Activated CD4-positive, alpha-beta T cell treated with anti-CD3 and anti-CD28 coated beads, Interleukin-2, Interleukin-4, amounts not matched to agents 100 ng/mL and 50 ng/mL, durations not matched to agents 16 hours and 8 hours (primary cell): ENCODE measurements at regions not wholly inside any gene's neighbourhood (a gene's known extent, or its start where the extent isn't known, plus 50 kb on each side); places are given as distances from the start of the nearest gene placed in this dataset.
"Not testable (repeated sequence)": the region's sequence is repeated elsewhere in the genome, so short reads cannot be mapped to it uniquely, and the experiment has no call there.

ENCODE experiments used
- DNase-seq: peaks from one replicate; pipeline ENCODE4 v3.0.0-alpha.2; 2020; ENCODE audit warnings: low spot score

- DNase-seq: no peak
Observed at GRCh38 chr1:47594627-47595026, 156.8 kb downstream of the FOXD2 start.

GRCh38 chr1:47596328-47596727, 158.5 kb downstream of the FOXD2 start:
- no peak for DNase-seq

DNA sequence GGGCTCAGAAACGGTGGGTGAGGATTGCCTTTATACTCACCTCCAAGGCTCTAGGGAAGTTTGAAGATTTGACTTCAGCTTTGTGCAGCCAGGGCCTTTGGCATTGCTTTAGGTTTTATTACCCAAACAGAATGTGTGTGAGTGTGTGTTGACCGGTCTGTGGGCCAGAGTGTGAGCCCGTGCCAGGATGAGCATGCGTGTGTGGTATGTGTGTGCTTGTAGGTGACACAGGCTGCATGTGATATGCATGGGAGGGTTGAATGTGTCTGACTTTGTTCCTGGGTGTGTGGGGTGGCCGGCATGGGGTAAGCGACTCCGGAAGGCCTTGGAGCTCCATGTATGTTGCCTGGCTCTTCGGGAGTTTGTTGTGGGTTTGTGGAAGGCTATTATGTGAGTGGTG, 160.5 kb downstream of the FOXD2 start:
- no peak for DNase-seq

DNA sequence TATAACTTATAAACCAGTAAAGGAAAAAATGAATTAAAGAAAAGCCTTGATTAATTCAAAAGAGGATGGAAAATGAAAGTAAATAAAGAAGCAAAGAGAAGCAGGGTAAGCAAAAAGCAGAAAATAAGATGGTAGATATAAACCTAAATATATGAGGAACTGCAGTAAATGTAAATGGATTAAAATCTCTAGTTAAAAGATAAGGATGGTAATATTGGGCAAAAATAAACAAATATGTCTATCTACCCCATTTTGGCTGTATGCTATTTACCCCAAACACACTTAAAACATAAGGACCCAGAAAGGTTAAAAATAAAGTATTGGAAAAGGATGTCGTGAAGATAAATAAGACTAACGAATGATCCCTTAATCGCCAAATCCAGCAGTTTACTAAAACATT, 161.9 kb downstream of the FOXD2 start:
- no peak for DNase-seq

DNA sequence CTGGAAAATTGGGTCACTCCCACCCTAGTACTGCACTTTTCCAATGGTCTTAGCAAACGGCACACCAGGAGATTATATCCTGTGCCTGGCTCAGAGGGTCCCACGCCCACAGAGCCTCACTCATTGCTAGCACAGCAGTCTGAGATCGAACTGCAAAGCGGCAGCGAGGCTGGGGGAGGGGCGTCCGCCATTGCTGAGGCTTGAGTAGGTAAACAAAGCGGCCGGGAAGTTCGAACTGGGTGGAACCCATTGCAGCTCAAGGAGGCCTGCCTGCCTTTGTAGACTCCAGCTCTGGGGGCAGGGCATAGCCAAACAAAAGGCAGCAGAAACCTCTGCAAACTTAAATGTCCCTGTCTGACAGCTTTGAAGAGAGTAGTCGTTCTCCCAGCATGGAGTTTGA, 164.6 kb downstream of the FOXD2 start:
- not testable (repeated sequence) for DNase-seq

DNA sequence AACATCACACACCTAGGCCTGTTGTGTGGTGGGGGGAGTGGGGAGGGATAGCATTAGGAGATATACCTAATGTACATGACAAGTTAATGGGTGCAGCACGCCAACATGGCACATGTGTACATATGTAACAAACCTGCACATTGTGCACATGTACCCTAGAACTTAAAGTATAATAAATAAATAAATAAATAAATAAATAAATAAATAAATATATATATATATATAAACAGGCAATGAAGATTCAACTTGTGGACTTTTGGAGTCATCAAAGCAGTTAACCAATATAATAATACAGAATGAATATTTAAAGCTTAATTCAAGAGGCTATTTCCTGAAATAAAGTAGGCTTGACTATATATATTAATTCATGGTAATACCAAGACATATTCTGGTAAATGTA, 167.0 kb downstream of the FOXD2 start:
- not testable (repeated sequence) for DNase-seq

- no peak for DNase-seq
Observed at GRCh38 chr1:47608296-47608875, 170.5 kb downstream of the FOXD2 start.

GRCh38 chr1:47611992-47612391, 174.1 kb downstream of the FOXD2 start:
- no peak for DNase-seq

DNA sequence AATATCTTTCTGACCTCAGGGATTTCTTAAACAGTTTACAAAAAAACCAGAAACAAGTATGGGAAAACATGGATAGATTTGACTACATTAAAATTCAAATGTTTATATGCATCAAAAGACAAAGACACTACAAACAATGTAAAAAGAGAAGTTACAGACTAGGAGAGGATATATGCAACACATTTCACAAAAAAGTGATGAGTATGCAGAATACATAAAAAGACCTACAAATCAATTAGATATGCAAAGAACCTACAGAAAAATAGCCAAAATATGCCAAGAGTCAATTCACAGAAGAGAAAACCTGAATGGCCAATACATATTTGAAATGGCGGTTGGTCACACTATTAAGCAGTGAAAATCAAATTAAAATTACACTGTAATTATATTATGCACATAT, 175.0 kb downstream of the FOXD2 start:
- no peak for DNase-seq

GRCh38 chr1:47616036-47616435, 178.2 kb downstream of the FOXD2 start:
- no peak for DNase-seq

- no peak for DNase-seq
Observed at GRCh38 chr1:47616906-47617305, 179.1 kb downstream of the FOXD2 start.

- DNase-seq: peak; percentile 54
Observed at GRCh38 chr1:47617381-47618221, 179.8 kb downstream of the FOXD2 start.

GRCh38 chr1:47618222-47618720, 180.4 kb downstream of the FOXD2 start:
- DNase-seq: no peak

DNA sequence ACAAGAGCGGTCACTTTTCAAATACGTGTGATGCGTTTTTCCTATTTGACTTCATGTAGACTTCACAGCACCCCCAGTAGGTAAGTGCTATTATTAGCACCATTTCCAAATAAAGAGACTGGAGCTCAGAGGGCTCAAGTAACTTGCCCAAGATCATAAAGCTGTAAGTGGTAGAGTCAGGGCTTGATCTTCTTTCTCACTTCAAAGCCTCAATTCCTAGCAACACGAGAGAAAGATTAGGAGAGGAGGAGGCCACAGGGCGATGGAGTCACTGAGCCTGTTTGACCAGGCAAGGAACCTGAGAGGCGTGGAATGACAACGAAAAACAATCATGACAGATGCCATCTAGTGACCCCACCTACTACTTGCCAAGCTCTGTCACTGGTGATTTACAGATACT, 181.0 kb downstream of the FOXD2 start:
- DNase-seq: no peak

DNA sequence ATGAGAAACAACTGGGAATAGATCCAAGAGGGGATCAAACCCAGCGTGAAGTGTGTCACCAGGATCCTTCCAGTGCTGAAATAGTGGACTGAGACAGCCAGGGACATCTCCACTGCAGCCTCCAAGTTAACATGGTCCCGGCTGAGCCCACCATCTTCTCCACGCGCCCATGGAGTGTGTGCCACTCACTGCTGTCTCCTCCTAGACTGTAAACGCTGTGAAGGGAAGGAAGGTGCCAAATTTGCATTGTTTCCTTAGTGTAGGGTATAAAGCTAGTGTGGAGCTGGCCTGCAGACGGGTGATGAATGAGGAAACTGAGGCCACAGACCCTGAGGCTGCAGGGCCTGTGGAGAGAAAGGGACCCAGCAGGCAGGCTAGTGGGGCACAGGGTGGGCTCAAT, 183.6 kb downstream of the FOXD2 start:
- DNase-seq: no peak

DNA sequence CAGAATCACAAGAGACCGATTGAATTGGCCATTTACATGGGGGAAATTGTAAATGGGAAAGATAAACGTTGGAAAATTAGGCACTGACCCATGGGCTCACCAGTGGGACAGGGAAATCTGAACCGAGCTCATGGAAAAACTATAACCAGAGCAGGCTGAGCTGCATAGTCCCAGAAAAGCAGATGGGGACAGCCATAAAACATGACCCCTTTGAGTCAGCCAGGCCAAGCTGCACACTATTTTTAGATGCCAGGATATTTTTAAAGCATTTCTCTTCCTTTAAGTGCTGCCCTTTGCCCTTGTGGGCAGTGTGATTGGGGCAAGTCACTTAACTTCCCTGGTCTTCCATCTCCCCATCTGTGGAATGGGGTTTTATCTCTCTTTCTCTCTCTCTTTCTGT, 184.1 kb downstream of the FOXD2 start:
- DNase-seq: no peak

- DNase-seq: no peak
Observed at GRCh38 chr1:47622776-47623556, 185.1 kb downstream of the FOXD2 start.

GRCh38 chr1:47623557-47623940, 185.7 kb downstream of the FOXD2 start:
- DNase-seq: no peak

GRCh38 chr1:47624531-47624930, 186.7 kb downstream of the FOXD2 start:
- DNase-seq: no peak

GRCh38 chr1:47627016-47627415, 189.2 kb downstream of the FOXD2 start:
- DNase-seq: no peak

DNA sequence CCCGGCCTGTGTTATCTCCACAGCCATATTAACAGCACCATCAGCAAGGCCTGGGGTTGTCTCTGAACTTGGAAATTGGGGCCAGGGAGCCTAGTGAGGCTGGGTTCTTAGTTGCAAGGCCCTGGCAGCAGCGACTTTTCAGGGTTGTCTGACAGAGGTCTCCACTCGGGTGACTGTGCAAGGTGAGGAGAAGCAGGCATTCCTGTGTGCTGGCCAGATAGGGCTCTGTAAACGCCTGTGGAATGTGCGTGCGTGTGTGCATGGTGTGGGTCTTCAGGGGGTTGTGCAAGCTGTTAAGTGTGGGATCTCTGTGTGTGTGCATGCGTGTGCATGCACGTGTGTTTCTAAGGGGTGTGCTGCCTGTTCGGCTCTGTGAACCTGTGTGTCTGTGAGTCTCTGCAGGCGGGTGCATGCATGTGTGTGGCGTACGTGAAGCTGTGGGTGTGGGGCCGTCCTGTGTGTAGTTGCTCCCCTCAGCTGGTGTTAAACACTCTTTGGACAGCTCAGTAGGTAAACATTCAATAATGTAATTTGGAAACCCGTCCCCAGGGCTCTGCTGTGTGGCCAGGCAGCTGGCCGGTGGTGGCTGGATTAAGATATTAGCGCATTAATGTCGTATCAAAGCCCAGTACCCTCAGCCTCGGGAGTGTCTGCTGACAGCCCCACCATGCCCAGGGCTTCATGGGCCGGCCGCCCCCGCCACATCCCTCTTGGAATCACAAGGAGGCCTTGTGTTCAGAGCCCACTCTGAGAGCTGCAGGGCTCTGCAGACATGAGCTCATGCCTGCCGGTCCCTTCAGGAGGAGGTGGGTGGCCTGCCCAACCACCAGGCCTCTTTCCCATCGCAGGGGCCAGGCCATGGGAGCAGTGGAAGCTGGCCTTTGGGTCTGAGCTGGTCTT, 189.9 kb downstream of the FOXD2 start:
- DNase-seq: no peak

DNA sequence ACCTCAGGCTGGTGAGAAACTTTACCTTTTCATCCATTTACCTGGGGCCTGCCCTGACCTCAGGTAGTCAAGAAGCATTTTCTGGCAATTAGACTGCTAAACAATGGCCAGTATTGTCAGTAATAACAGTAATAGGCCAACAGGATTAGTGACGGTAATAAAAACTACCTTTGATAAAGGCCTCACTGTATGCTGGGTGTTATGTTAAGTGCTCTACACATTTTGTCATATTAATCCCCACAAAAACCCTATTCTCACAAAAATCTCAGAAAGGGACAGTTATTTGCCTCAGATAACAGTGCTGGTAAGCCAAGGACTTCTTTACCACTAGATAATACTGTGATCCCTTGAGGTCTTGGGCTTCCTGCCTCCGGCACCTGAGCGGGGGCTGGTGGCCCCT, 191.4 kb downstream of the FOXD2 start:
- DNase-seq: no peak
